Body of pancreas (tissue), 4 donors: ENCODE measurements at regions not wholly inside any gene's neighbourhood (a gene's known extent, or its start where the extent isn't known, plus 50 kb on each side); places are given as distances from the start of the nearest gene placed in this dataset.

Experiments
- POLR2A ChIP-seq, 3 donors: fragments of 450-650 bp; IDR thresholded peaks; one replicate each; pipeline ENCODE4 v1.6.1; 2016; ENCODE audit warnings: antibody characterized with exemption in 3 of 3, mild to moderate bottlenecking in 2 of 3
- TF ChIP-seq, protein P1 (sequence below), 7 experiments: fragments of 450-650 bp in 4 of 7; fragments of 200-600 bp in 3 of 7; sonication (generic) in 3 of 7; IDR thresholded peaks; one replicate each; pipeline ENCODE4 v1.5.1; 2016 to 2019; ENCODE audit warnings: antibody characterized with exemption in 7 of 7

DNA sequence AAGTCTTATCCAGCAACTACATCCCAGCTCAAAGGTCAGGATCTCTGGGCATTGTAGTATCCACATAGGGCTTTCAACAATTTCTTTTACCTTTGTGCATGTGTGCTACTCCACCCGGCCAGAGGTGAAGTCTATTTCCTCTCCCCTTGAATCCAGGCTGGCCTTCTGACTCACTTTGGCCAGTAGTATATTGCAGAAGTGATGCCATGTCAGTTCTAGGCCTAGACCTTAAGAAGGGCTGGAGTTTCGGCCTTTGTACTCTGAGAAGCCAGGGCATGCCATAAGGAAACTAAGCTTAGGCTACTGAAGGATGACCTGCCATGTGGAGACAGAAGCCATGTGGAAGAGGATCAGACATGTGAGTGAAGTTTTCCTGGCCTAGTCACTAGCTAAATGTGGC is 191.2 kb upstream of the ATP6AP2 start:
- TF ChIP-seq, protein P1, sequence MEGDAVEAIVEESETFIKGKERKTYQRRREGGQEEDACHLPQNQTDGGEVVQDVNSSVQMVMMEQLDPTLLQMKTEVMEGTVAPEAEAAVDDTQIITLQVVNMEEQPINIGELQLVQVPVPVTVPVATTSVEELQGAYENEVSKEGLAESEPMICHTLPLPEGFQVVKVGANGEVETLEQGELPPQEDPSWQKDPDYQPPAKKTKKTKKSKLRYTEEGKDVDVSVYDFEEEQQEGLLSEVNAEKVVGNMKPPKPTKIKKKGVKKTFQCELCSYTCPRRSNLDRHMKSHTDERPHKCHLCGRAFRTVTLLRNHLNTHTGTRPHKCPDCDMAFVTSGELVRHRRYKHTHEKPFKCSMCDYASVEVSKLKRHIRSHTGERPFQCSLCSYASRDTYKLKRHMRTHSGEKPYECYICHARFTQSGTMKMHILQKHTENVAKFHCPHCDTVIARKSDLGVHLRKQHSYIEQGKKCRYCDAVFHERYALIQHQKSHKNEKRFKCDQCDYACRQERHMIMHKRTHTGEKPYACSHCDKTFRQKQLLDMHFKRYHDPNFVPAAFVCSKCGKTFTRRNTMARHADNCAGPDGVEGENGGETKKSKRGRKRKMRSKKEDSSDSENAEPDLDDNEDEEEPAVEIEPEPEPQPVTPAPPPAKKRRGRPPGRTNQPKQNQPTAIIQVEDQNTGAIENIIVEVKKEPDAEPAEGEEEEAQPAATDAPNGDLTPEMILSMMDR (IDR thresholded peaks at IDR 0.05): no peak
- TF ChIP-seq POLR2A (IDR thresholded peaks at IDR 0.05): no peak
